Activated CD8-positive, alpha-beta memory T cell treated with anti-CD3 and anti-CD28 coated beads for 48 hours (primary cell): ENCODE measurements at regions not wholly inside any gene's neighbourhood (a gene's known extent, or its start where the extent isn't known, plus 50 kb on each side); places are given as distances from the start of the nearest gene placed in this dataset.

Experiments
- DNase-seq, 3 experiments: peaks; one replicate each; pipeline ENCODE4 v3.0.0-alpha.2; 2020; ENCODE audit warnings: low read depth in 2 of 3, low spot score in 2 of 3

DNA sequence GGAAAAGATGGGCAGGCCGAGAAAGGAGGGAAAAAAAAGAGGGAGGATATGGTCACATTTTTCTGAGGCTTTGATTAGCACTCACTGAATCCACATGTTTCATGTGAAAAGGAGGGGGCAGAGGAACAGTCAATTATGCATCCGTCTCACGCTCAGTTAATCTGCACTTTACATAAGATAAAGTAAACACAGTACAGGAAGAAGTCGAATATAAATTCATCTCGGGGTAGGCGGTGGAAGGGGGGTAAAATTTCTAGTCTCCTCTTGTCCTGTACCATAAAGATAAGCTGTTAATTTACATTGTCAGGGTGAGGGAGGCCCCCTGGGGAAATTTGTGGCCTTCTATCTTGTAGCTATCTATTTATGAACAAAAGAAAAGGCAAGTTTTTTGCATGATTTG lies 73.1 kb upstream of the CES5A start:
- DNase-seq, result no peak

DNA sequence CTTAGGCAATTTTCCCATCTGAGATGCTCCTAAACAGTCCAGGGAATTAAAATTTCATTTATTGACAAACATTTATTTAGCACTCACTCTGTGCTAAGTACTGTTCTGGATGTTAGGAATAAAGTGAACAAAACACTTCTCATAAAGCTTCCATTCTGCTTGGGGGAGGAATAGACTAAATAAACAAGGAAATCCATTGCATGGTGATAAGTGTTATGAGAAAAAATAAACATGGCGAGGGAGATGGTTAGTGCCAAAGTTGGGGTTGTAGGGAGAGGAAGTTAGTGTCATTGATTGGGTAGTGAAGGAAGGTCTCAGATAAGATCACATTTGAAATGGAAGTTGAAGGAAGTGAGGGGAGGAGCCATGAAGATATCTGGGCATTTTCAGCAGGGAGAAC lies 72.2 kb upstream of the CES5A start:
- DNase-seq, result no peak

DNA sequence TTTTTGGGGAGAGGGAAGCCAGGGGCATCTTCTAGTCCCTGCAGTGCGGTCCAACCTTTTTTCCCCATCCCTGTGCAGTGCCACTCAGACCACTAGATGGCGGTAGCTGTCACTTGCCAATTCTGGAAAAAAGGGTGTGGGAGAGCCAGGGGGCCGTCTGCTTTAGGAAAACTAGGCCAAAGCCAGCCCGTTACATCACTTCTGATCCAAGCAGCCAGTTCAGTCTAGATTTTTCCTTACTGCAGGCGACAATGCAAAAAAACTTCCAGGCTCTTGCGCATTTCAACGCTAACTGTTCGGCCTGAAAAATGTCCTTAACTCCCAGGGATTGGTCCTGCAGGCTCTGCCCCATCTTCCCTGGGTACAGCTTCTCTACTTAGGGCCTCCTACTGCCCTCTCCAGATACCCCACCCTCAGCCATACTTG lies 69.2 kb upstream of the CES5A start:
- DNase-seq, result peak in 2 of 3 experiments; percentile 18 to 27

DNA sequence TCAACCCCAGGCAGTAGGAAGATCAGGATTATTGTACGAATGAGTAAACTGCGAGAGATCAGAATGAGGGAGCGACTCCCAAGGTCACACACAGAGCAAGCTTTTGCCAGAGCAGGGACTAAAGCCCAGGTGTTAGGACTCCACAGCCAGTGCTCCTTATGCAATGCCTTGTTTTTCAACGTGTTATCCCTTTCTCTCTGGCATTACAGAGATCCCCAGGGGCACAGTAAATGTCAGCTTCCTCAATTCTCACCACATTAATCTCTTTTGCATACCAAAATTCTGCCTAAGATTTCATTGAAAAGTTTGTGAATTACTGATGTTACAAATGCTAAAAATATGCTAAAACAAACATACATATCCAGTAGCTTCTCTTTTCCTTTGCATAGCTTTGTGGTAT lies 68.1 kb upstream of the CES5A start:
- DNase-seq, result no peak

DNA sequence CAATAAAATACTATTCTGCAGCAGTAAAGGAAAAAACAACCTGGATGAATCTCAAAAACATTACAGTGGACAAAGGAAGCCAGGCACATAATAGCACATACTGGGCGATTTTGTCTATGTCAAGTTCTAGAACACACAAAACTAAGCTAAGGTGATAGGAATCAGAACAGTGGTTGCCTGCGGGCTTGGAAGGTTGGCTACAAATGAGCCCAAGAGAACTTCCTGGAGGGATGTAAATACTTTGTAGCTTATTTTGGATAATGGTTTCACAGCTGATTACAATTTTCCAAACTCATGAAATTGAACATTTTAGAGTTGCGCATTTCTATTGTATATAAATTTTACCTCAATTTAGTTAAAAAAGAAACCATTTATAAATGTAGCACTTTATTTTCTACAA lies 67.6 kb upstream of the CES5A start:
- no peak for DNase-seq

DNA sequence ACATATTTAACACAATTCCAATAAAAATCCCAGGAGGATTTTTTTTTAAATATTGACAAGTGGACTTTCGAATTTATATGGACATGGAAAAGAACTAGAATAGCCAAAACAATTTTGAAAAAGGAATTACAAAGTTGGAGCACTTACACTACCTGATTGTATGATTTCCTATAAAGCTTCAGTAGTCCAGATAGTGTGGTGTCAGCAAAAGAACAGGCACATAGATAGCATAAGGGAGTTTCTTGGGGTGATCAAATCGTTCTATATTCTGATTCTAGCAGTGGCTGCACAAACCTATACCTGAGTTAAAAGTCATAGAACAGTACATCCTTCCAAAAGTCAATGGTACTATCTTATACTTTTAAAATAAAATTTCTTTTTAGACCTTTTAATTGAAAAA lies 66.4 kb upstream of the CES5A start:
- no peak for DNase-seq

DNA sequence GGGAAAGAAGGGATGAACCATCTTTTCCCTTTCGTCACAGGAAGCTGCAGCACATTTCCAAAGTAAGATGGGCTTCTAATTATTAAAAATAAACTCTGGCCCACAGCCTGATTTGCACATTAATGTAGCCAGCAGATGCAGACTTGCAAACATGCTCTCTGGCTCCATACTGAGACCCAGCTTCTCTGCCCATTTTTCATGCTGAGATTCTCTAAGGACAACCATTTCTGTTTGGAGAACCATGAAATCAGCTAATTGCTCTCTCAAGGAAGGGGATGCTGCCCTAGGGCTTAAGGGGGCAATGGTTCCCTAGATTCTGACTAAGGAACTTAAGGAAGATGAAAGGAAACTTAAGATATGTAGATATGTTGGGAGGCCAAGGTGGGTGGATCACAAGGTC lies 63.0 kb upstream of the CES5A start:
- DNase-seq, result no peak

DNA sequence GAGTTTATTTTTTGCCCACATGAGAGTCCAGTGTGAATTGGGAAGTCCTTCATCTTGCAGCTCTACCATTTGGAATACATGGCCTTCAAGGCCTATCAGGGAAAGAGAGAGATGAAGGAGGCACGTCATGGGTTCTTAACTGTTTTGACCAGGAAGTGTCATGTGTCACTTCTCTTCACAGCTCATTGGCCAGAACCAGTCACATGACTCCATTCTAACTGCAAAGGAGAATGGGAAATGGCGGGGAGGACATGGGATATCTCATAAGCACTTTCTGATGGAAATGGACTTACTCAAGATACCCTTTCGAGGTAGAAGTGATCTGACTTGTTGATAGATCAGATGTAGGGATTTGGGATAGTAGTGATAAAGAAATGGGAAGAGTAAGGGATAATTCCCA lies 57.9 kb upstream of the CES5A start:
- no peak for DNase-seq

DNA sequence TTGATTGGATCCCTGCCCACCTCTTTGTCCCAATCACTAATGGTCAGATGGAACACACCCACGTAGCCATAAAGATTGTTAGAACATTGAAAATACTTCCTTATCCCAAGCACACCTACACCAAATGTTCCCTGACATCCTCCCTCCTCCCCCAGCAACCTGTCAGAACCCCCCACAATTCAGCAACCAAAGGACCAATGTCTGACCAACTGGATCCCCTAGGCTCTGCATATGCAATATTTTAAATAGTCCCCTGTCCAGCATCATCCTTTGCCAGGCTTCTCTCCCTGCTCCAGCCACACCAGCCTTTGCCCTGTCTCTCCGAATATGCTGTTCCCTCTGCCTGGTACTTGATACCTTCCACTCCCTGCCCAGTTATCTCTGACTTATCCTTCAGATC lies 54.9 kb upstream of the CES5A start:
- no peak for DNase-seq

DNA sequence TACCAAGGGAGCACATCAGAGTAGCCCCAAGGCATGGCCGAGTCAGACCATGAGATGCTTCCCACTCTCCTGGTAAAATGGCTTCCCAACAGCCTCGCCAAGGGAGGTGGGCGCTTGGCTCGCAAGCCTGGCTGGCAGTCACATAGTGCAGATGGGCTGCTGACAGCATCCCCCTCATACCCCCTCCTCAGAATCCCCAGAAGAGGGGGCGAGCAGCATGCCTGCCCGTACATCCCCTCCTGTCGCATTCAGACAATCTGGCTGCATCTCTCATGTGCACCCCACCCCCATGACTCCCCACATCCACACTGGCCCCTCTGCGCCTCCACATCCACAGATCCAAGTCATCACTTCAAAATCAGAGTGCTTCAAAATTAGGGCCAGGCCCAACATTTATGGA lies 54.0 kb upstream of the CES5A start:
- no peak for DNase-seq

DNA sequence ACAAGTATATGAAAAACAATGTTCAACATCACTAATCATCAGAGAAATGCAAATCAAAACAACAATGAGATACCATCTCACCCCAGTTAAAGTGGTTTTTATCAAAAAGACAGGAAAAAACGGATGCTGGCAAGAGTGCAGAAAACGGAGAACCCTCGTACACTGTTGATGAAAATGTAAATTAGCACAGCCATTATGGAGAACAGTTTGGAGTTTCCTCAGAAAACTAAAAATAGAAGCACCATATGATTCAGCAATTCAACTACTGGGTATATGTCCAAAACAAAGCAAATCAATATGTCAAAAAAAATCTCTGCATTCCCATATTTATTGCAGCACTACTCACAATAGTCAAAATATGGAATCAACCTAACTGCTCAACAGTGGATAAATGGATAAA lies 50.1 kb upstream of the CES5A start:
- DNase-seq, result no peak
